ENCODE measurements at regions not wholly inside any gene's neighbourhood (a gene's known extent, or its start where the extent isn't known, plus 50 kb on each side); places are given as distances from the start of the nearest gene placed in this dataset.

- no peaks in the 10 kb centered on the region for H3K27me3 ChIP-seq
- intact Hi-C loops (cut with DNase I), result no loop called here
- no peaks in the 10 kb centered on the region for H3K36me3 ChIP-seq
- no peak for TF ChIP-seq CTCF (IDR thresholded peaks at IDR 0.05)
- no peaks in the 10 kb centered on the region for H3K9me3 ChIP-seq
- ATAC-seq (no peak), FAIRE-seq (no peak), DNase-seq (no peak)
- no peaks in the 10 kb centered on the region for H3K4me1 ChIP-seq
- H3K27ac ChIP-seq, result no peak overlapping the region
- WGBS, 2 donors, result 74 to 80% methylated on average over 21 of the region's 21 CpGs
- H3K4me3 ChIP-seq, result no peak overlapping the region
These were observed 249.7 kb upstream of the AFDN start for GRCh38 chr6:167576828-167577503.

GRCh38 chr6:167577891-167578361 lies 248.8 kb upstream of the AFDN start:
- H3K9me3 ChIP-seq, result no peaks in the 10 kb centered on the region
- FAIRE-seq (no peak), ATAC-seq (no peak), DNase-seq (no peak)
- H3K4me1 ChIP-seq, result no peaks in the 10 kb centered on the region
- no peak overlapping the region for H3K27ac ChIP-seq
- H3K27me3 ChIP-seq, result no peaks in the 10 kb centered on the region
- WGBS, 2 donors, result 71 to 79% methylated on average over 13 of the region's 13 CpGs
- no peak for TF ChIP-seq CTCF (IDR thresholded peaks at IDR 0.05)
- H3K4me3 ChIP-seq, result no peak overlapping the region
- H3K36me3 ChIP-seq, result no peaks in the 10 kb centered on the region
- intact Hi-C loops (cut with DNase I), result no loop called here

DNA sequence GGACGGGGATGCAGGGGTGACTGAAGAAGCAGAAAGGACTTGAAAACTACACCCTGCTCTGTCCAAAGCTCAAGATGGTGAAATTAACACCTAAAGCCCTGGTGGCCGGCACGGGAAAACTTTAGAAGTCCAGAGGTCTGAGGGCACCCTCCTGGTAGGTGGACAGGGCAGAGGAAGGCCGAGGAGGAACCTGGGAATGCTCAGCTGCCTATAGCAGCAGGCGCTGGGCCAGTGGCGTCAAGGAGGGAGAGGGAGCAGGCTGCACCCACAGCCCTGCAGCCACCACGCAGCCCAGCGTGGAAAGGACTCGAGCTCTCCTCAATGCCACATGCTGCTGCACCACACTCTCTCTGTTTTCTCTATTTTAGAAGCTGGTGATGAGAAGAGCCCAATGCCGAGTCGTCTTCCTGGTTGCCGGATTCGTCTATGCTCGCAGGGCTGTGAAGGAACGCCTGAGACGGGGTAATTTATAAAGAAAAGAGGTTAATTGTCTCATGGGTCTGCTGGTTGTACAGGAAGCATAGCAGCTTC lies 248.3 kb upstream of the AFDN start:
- intact Hi-C loops (cut with DNase I), result no loop called here
- DNase-seq (no peak), ATAC-seq (no peak), FAIRE-seq (no peak)
- H3K27me3 ChIP-seq, result no peaks in the 10 kb centered on the region
- TF ChIP-seq CTCF (IDR thresholded peaks at IDR 0.05), result no peak
- no peaks in the 10 kb centered on the region for H3K4me1 ChIP-seq
- H3K27ac ChIP-seq, result no peak overlapping the region
- H3K9me3 ChIP-seq, result no peaks in the 10 kb centered on the region
- H3K36me3 ChIP-seq, result no peaks in the 10 kb centered on the region
- 92% methylated on average over 16 of the region's 16 CpGs for WGBS, 2 donors
- no peak overlapping the region for H3K4me3 ChIP-seq

- Histone ChIP-seq H3K4me3 (no peak overlapping the region), H3K36me3 (no peaks in the 10 kb centered on the region), H3K9me3 (no peaks in the 10 kb centered on the region), H3K4me1 (no peaks in the 10 kb centered on the region), H3K27me3 (no peaks in the 10 kb centered on the region), H3K27ac (no peak overlapping the region)
- 63 to 69% methylated on average over 9 of the region's 9 CpGs for WGBS, 2 donors
- DNase-seq, result no peak
- no peak for FAIRE-seq
- no peak for TF ChIP-seq CTCF (IDR thresholded peaks at IDR 0.05)
- intact Hi-C loops (cut with DNase I), result no loop called here
- ATAC-seq, result no peak
These were observed 246.7 kb upstream of the AFDN start for GRCh38 chr6:167579806-167580618.

DNA sequence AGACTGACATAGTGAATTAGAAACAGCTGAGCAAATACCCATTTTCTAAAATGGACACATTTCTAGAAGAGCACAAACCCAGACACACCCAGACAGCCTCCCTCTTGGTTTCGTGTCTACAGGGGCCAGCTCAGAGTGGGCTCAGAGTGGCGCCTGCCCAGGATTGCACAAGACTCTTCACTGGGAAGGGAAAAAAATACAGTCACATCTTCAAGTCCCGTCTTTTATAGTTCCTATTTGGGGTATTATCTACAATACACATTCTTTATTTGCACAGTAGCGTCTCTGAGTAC lies 246.1 kb upstream of the AFDN start:
- no peak for TF ChIP-seq CTCF (IDR thresholded peaks at IDR 0.05)
- ATAC-seq, result no peak
- WGBS, 2 donors, result 32 to 65% methylated on average over 4 of the region's 4 CpGs
- Histone ChIP-seq H3K36me3 (no peaks in the 10 kb centered on the region), H3K27me3 (no peaks in the 10 kb centered on the region), H3K4me1 (no peaks in the 10 kb centered on the region), H3K27ac (no peak overlapping the region), H3K4me3 (no peak overlapping the region), H3K9me3 (no peaks in the 10 kb centered on the region)
- DNase-seq, result no peak
- FAIRE-seq, result no peak
- intact Hi-C loops (cut with DNase I), result no loop called here
